HG03066 (cell line): ENCODE measurements at regions not wholly inside any gene's neighbourhood (a gene's known extent, or its start where the extent isn't known, plus 50 kb on each side); places are given as distances from the start of the nearest gene placed in this dataset.

Experiments used
- ATAC-seq: cut with Tn5 transposase; IDR thresholded peaks from one replicate; pipeline ENCODE4 v1.9.1; 2021; ENCODE audit warnings: low read depth; ENCODE audit not compliant: unreplicated experiment

DNA sequence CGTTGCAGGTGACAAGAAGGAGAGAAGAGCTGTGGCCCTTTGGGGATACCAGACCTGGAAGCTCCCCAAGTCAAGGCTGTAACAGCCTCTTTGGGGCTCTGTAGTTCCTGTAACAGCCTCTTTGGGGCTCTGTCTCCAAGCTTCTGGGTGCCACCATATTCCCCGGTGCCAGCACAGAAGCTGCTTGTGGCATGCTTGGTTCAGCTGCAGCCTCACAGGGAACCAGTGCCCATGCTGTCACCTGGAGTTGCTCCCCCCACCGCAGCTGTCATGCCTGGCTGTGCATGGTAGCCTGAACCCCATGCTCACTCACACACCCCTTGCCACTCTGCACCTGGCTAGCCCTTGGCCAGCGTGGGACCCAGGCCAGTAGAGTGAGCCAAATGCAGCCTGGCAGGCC, 109.1 kb downstream of the ELAPOR2 start:
- no peak for ATAC-seq

DNA sequence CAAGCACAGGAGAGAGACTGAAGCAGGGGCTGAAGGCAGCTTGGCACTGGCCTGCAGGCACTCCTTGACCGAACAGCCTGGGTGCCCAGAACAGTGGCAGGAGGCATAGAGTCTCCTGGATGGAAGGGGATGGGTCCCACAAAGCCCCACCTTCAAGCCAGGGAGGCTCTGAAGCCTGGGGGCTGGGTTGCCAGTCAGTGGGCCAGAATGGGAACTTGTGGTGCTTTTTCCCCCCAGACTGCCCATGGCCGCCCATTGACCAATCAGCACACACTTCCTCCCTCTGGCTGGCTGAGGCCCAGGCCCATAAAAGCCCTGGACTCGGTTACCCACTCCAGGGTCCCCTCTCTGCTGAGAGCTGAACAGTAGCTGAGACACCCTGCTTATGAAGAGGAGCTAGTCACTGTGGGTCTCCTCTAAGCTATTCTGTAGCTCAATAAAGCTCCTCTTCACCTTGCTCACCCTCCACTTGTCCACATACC, 109.6 kb downstream of the ELAPOR2 start:
- no peak for ATAC-seq

DNA sequence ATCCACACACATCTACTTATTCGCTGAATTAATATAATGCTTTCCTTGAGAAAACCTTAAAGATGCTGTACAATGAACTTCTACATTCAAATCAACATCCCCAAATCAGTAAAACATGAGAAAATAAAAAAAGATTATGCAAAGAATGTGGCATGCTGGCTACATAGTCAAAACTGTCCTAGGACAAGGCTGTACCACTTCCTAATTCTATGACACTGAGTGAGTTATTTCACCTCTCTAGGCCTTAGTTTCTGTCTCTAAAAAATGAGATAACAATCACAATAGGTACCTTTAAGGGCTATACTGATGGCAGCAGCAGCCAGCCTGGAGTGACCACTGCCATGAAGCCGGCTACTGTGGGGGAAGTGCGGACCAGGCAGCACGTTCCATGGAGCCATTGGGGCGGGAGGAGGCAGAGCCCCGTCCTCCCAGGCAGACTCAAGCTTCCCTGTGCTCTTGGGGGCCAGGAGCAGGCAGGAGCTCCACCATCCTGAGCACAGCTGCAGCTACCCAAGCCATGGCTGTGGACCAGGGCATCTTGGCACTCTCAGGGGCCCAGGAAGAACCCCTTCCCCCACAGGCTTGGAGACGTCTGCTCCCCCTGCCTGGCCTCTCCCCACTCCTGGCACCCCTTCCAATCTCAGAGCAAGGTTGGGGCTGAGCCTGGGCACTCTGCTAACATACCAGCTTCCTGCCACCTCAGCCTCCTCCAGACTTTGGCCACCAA, 110.2 kb downstream of the ELAPOR2 start:
- ATAC-seq: peak; percentile 96

DNA sequence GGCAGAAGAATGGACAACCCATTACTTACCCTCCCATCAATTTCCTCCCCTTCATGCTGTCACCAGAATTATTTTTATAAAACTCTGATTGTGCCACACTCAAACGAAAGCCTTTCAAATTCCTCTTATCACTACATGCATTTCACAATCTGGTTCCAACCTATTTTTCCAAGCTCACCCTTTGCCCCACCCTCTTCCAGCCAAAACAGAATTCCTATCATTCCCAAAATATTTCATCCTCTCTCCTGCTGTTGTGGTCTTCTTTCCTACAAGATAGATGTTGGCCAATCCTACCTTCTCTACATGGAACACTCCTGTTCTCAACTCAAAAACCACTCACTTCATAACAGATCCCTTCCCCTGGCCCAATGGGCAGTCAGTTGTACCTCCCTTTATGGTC, 111.5 kb downstream of the ELAPOR2 start:
- ATAC-seq: no peak

DNA sequence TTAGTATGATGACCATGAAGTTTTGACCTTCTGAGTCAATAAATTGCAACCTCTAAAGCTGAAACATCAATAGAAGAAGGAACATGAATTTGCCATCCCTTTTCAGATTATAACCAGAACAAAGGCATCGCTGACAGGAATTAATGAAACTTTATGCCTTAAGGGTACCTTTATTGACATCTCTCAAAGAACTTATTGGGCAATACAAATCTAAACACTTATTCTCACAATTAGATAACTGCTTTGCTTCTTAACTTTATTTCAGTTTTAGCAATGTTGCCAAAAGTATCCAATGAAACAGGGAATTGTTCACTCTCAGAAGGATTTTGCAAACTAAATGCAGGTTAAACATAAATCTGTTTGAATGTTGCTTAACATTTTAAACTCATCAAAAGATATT, 116.0 kb downstream of the ELAPOR2 start:
- no peak for ATAC-seq

DNA sequence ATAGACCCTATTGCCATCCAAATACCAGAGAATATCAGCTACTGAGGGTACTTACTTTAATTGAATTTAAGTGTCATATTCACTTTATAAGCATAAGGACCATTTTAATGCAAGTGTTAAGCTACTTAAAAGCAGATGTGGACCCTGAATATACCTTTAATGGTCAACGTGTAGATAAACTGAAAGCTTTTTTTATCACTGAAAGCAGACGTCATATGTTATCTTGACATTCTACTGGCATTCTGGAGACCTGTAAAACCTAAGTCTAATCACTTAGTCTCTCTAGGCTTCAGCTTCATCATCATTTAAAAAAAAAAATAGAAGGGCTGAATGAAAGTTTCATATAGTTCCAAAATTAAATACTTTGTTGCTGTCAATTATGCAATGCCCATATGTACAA, 116.5 kb downstream of the ELAPOR2 start:
- no peak for ATAC-seq

DNA sequence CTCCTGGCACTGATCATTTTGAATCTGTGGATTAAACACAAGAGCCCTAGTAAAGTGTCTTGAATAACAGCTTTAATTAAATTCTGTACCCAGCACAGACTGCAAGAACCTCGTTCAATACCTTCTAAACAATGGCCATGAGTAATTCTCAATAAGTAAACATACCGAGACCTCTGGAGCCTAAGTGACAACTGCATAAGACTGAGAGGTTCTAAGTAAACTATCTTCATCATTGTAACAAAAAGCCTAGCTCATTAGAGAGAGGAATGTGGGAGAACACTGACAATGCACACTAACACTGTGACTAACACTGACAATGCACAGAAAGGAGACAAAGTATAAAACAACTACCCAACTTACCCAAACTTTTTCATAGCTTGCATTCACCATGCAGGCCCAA, 117.4 kb downstream of the ELAPOR2 start:
- no peak for ATAC-seq

DNA sequence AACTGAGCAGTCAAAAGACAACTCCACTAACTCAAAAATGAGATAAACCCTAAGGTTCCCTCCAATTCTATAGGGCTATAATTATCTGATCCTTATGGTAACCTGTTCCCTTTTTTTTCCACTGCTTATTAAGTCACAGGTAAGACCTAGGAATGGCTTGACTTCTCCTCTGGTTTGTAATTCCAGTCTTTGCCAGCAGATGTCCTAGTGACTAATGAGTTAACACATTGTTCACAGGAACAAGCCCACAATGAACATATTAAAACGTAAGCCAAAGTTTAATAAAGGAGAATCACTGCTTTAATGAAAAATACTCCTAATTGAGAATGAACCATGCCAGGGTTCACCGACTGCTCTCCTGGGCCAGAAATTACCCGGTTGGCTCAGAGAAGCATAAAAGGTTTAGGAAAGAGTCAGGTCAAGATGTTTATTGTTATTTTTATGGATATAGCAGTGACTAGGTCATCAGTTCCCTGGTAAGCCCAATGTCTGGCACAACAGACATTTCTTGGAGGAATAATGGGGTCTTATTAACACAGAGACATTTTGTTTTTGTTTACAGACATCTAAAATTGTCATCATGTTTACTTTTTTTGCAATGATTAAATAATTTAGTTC, 120.1 kb downstream of the ELAPOR2 start:
- no peak for ATAC-seq

DNA sequence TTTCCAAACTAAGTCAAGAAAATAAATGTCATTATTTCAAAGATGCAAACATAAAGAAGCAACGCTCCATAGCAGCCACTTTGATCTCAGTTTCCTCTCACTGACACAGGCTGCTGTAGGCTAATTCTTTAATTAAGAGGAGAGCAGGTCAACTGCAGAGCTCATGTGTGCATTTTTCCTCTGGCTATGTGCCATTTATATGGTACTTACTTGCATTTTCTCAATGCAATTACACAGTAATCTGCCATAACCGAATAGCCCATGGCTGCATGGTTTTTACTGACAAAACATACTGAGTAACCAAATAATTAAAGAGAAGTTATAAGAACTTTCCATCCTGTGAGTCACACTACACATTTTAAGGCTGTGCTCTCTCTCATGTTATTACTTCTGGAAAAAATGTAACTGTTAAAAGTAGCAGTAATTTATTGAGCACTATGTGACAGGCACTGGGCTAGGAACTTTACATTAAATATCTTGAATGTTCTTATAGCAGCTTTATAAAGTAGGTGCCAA, 122.0 kb downstream of the ELAPOR2 start:
- no peak for ATAC-seq

DNA sequence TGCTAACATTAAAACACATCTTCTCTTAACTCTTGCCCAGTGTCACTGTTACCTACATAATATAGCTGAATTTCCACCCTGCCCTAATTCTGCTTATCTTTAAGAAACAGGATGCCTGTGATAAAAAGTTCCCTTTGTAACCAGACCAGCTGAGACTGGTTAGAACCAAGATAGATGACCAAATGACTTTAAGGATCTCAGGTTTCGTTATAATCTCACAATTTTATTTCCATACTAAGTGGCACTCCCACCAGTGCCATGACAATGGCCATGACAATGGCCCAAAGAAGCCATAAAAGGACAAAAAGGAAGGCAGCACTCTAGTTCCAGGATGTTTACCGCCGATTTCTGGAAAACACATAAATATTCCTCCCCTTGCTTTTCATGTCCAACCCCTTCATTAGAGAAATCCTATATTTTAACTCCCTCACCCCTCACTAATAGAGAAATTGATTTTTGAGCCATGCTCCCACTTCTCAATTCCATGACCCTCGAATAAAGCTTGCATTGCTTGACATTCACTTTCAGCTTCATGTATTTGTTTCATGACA, 126.1 kb downstream of the ELAPOR2 start:
- ATAC-seq: no peak

DNA sequence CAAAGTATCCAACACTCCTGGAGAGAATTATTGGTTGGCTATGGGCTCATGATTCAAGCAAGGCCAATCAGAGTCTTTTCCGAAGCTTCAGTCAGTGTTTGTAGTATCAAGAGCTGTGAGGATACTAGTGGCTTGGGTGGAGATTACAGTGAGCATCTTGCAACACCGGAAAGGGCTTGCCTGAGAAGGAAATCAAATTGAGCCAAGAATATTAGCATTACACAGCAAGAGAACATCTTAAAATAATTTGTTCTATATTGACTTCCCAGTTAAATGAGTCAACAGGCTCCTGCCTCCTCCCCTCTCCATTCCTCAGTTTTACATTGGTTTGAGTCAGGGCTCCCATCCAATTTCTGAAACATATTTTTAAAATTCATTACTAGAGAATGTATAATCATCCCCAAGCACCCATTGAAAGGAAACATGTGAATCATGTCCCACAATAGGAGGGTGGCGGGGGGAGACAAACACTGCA, 127.4 kb downstream of the ELAPOR2 start:
- no peak for ATAC-seq

DNA sequence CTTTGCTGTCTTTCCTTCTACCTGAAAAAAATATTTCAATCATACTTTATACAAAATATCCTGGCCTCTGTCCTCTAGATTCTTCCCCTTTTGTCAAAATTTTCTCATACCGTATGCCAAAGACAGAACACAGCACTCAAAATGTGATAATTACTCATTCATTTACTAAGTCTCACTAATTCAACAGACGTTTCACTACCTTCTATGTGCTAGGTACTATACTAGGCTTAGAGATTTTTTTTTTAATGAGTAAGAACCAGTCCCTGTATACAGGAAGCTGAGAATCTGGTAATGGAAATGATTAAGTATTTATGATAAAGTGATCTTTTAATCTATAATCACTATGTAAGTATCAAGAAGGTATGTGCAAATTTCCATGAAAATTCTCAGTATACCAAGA, 128.0 kb downstream of the ELAPOR2 start:
- no peak for ATAC-seq

DNA sequence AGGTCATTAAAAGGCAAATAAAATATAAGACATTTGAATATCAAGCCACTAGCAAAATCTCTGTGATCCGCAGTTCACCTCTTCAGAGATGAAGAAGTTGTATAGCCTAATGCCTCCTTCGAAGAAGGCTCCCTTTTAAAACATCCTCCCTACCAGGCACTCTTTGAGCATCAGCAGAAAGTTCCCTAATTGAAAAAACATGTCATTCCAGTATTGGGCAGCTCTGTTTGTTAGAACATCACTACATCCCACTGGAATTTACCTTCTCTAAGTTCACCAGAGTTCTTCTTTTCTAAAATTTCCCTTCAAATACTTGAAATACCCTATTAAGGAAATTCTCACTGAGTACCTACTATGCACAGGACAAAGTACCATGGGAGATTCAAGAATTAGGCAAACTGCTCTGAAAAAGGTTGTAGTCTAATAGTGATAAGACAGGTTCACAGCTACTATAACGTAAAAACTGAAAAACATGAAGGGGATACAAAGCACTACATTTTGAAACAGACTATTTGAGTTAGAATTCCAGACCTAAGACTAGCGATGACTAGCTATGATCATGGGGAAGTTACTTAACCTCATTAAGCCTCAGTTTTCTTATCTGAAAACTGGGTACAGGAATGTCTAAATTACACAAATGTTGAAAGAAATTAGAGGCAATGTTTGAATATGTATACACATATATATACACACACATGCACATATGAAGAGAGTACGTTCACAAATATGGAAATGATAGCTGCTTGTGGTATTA, 128.7 kb downstream of the ELAPOR2 start:
- ATAC-seq: no peak

DNA sequence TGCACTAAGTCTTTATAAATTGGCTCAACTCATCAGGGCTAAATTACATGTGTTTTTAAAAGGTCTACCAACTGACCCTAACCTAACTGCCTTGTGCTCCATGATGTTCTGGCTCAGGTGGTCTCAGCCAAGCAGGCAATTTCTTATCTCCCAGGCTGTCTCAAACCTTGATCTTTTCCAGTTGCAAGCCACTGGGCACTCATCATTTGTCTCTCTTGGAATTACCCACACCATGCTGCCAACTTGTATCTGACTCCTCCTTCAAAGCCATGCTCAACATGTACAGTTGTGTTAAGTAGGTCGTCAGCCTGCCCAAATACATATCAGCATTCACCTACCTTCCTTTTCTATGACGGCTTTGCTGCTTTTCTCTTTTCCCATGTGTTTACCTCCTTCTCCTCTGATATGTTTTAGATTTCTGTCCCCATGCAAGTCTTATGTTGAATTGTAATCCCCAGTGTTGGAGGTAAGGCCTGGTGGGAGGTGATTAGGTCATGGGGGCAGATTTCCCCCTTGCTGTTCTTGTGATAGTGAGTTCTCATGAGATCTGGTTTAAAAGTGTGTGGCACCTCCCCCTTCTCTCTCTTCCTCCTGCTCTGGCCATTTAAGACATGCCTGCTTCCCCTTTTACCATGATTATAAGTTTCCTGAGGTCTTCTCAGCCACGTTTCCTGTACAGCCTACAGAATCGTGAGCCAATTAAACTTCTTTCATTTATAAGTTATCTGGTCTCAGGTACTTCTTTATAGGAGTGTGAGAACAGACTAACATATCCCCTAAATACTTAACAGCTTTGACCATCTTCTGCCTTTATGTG, 130.0 kb downstream of the ELAPOR2 start:
- no peak for ATAC-seq

DNA sequence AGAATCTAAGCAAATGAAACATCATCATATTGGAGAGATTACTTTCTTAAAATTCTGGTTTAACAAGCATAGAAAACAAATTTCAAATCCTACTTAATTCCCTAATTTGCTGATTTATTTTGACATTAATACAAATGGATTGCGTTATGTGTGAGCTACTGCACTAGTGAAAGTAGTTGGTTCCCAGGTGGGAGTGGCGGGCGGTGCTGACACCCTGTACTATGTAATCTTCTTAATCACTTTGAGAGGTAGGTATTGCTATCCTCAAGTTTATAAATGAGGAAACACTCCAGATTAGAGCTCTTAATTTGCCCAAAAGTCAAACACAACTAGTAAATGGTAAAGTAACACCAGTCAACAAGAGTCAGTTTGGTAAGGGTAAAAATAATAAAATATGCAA, 131.1 kb downstream of the ELAPOR2 start:
- ATAC-seq: no peak

DNA sequence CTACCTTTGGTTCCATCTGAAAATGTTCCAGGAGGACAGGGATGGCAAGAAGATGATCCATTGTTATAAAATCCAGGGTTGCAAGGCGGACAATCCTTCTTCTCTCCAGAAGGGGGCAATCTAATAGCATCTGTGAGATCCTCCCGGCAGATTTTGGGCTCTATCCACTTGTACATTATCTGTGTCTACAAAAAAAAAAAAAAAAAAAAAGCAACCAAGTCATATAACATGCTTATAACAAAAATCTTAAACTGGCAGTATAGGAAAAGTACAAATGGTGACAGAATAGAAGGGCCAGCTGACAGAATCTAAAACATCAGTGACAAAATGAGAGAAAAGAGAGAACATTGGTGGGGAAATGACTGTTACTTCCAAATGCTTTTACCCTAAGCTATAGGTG, 132.7 kb downstream of the ELAPOR2 start:
- ATAC-seq: no peak

DNA sequence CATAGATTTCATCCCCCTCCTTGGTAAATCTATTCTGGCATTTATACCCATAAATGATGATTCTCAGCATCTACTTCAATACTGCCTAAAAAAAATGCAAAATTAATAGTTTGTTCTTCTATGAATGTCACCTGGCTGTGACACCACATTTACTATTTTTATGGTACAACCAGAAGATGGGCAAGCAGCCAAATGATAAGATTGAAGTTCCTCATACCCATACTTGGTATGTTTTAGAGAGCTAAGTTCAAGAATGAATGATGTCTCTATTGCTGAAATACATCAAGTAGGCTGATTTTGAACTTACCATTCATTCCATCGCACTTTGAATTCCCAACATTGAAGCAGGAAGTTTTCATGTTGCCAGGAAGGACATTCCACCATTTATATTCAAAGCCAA, 134.2 kb downstream of the ELAPOR2 start:
- ATAC-seq: no peak

DNA sequence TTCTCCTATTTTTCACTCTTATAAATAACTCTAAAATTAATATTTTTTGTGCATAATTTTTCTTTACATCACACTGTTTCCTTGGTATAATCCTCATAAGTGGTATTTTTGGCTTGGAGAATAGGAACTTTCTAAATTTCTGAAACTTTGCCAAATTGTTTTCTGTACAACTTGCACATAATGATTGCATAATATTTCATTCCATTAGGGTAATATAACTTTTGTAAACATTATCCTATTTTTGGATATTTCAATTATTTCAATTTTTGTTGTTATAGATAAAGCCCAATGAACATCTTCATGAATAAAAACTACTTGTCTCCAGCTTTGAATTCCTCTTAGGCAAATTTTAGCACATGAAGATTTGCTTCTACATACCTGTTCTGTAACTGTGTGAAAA, 135.9 kb downstream of the ELAPOR2 start:
- ATAC-seq: no peak

DNA sequence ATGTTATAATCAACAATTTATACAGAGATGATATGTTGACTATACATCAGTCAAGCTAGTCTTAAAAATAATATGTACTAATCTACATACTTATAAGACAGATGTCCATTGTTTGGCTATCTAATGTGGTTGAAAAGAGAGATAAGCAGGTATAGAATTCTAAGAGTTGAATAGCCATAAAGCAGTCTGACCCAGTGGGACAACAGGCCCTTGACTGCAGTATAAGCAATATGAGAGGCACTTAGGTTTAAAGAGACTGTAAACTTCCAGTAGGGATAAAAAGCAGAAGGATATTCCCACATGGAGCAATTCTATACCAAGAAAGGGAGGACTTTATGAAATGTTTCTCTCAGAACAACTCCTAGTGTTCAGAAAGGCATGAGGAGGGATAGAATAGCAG, 139.3 kb downstream of the ELAPOR2 start:
- no peak for ATAC-seq

DNA sequence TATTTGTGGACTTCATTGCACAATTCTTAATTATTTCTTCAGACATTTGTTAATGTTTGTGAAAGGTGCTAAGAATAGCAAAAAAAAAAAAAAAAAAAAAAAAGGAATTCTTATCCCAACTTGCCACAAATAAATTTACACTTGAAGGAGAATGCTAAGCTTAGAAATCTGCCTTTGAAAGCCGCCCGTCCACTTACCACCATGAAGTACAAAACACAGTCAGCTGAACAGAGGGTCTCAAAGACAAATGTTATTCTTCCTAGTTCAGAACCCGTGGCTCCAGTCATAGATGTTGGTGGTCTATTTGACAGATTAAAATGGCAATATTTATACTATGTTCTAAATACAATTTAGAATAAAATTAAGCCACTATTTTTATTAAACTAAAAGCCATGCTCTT, 141.2 kb downstream of the ELAPOR2 start:
- ATAC-seq: no peak
